Stomach (tissue), 8 donors: ENCODE measurements at regions not wholly inside any gene's neighbourhood (a gene's known extent, or its start where the extent isn't known, plus 50 kb on each side); places are given as distances from the start of the nearest gene placed in this dataset.

Experiments used
- DNase-seq, 2 donors: peaks; one replicate each; pipeline versions ENCODE4 v3.0.0 to v3.0.0-alpha.2; 2013 to 2019
- H3K27ac ChIP-seq, 5 donors: fragments of 200-600 bp in 4 of 5; sonication (generic) in 4 of 5; one replicate each; pipeline ENCODE4 v1.5.1; 2013 to 2019; ENCODE audit warnings: mild to moderate bottlenecking in 1 of 5, moderate library complexity in 1 of 5
- H3K27me3 ChIP-seq, 3 donors: fragments of 200-600 bp; sonication (generic); one replicate each; pipeline ENCODE4 v1.5.1; 2017 to 2019; ENCODE audit warnings: mixed run types in 1 of 3
- H3K36me3 ChIP-seq, 4 donors: fragments of 200-600 bp; sonication (generic); 1 replicate in 3 of 4; 2 replicates in 1 of 4; pipeline ENCODE4 v1.5.1; 2016 to 2019
- H3K4me1 ChIP-seq, 4 donors: fragments of 200-600 bp; sonication (generic); one replicate each; pipeline ENCODE4 v1.5.1; 2016 to 2019
- H3K4me3 ChIP-seq, 4 donors: fragments of 200-600 bp; sonication (generic) in 3 of 4; one replicate each; pipeline ENCODE4 v1.5.1; 2016 to 2019; ENCODE audit warnings: mild to moderate bottlenecking in 1 of 4
- H3K9me3 ChIP-seq, 4 donors: fragments of 200-600 bp; sonication (generic); one replicate each; pipeline ENCODE4 v1.5.1; 2016 to 2019
- CTCF ChIP-seq, 7 experiments: fragments of 450-650 bp in 4 of 7; fragments of 200-600 bp in 3 of 7; sonication (generic) in 3 of 7; IDR thresholded peaks; one replicate each; pipeline ENCODE4 v1.5.1; 2016 to 2019; ENCODE audit warnings: antibody characterized with exemption in 7 of 7, control low read depth in 2 of 7, mild to moderate bottlenecking in 1 of 7
- EP300 ChIP-seq: sonication (generic); formaldehyde crosslinking; IDR thresholded peaks from one replicate; pipeline ENCODE4 v1.6.1; 2017; ENCODE audit warnings: antibody characterized with exemption
- POLR2A ChIP-seq, 4 donors: fragments of 450-650 bp; IDR thresholded peaks; one replicate each; pipeline ENCODE4 v1.6.1; 2016; ENCODE audit warnings: antibody characterized with exemption in 4 of 4, control low read depth in 2 of 4, mild to moderate bottlenecking in 1 of 4, moderate library complexity in 1 of 4
- POLR2AphosphoS5 ChIP-seq, 3 donors: sonication (generic); formaldehyde crosslinking; IDR thresholded peaks; one replicate each; pipeline ENCODE4 v1.6.1; 2016; ENCODE audit warnings: antibody characterized with exemption in 3 of 3
- WGBS, 5 donors: extraction: QIAGEN DNeasy Blood & Tissue Kit in 3 of 5; methylation state at CpG; one replicate each; pipeline versions ENCODE4 v1.1.5 to v1.1.7; 2013 to 2018; 5-methylcytosine and 5-hydroxymethylcytosine counted together
- intact Hi-C: fragments of 100-400 bp; cut with DNase I; formaldehyde crosslinking; loops from one replicate; pipeline ENCODE4 v1.15.1; 2023; ENCODE audit warnings: low total_unique reads
- donor health status: healthy with polysubstance abuse.
- donor health status: Bipolar disorder and iron deficiency.
- donor health status: healthy.

- no peaks in the 10 kb centered on the region for H3K36me3 ChIP-seq
- no peak for DNase-seq
- intact Hi-C loops: no loop called here
- WGBS, 5 donors: 81 to 93% (median 84%) methylated on average over 4 of the region's 4 CpGs
- TF ChIP-seq POLR2A (IDR thresholded peaks at IDR 0.05): no peak
- TF ChIP-seq POLR2AphosphoS5 (IDR thresholded peaks at IDR 0.05): no peak
- TF ChIP-seq EP300: no peak
- no peak for TF ChIP-seq CTCF (IDR thresholded peaks at IDR 0.05)
- no peaks in the 10 kb centered on the region for H3K4me1 ChIP-seq
- H3K9me3 ChIP-seq: no peaks in the 10 kb centered on the region
- H3K4me3 ChIP-seq: no peak overlapping the region
- no peaks in the 10 kb centered on the region for H3K27me3 ChIP-seq
- no peak overlapping the region for H3K27ac ChIP-seq
Measured at GRCh38 chr15:93462690-93463089, 373.7 kb upstream of the RGMA start.

- TF ChIP-seq EP300 (no peak), POLR2AphosphoS5 (IDR thresholded peaks at IDR 0.05) (no peak), CTCF (IDR thresholded peaks at IDR 0.05) (no peak), POLR2A (IDR thresholded peaks at IDR 0.05) (no peak)
- Histone ChIP-seq H3K27ac (no peak overlapping the region), H3K4me3 (no peak overlapping the region)
Measured at GRCh38 chr15:93460717-93461116, 371.7 kb upstream of the RGMA start.

GRCh38 chr15:93459396-93459795 lies 370.4 kb upstream of the RGMA start:
- DNase-seq: no peak
- Histone ChIP-seq H3K4me3 (no peak overlapping the region), H3K4me1 (no peaks in the 10 kb centered on the region), H3K36me3 (no peaks in the 10 kb centered on the region), H3K9me3 (no peaks in the 10 kb centered on the region), H3K27ac (no peak overlapping the region), H3K27me3 (no peaks in the 10 kb centered on the region)
- TF ChIP-seq POLR2AphosphoS5 (IDR thresholded peaks at IDR 0.05): no peak
- no peak for TF ChIP-seq POLR2A (IDR thresholded peaks at IDR 0.05)
- no peak for TF ChIP-seq EP300
- TF ChIP-seq CTCF (IDR thresholded peaks at IDR 0.05): no peak
- intact Hi-C loops: no loop called here
- WGBS, 5 donors: 93 to 100% (median 95%) methylated on average over 3 of the region's 3 CpGs

More at GRCh38 chr15:93460717-93461116, 371.7 kb upstream of the RGMA start:
- no peaks in the 10 kb centered on the region for H3K27me3 ChIP-seq
- no peaks in the 10 kb centered on the region for H3K9me3 ChIP-seq
- intact Hi-C loops: no loop called here
- H3K4me1 ChIP-seq: no peaks in the 10 kb centered on the region
- DNase-seq: no peak
- H3K36me3 ChIP-seq: no peaks in the 10 kb centered on the region

GRCh38 chr15:93458597-93458996 lies 369.6 kb upstream of the RGMA start:
- 65 to 94% (median 77%) methylated on average over 5 of the region's 5 CpGs for WGBS, 5 donors
- Histone ChIP-seq H3K9me3 (no peaks in the 10 kb centered on the region), H3K27ac (no peak overlapping the region), H3K4me1 (no peaks in the 10 kb centered on the region), H3K27me3 (no peaks in the 10 kb centered on the region), H3K4me3 (no peak overlapping the region), H3K36me3 (no peaks in the 10 kb centered on the region)
- no peak for TF ChIP-seq POLR2A (IDR thresholded peaks at IDR 0.05)
- TF ChIP-seq EP300: no peak
- no peak for TF ChIP-seq POLR2AphosphoS5 (IDR thresholded peaks at IDR 0.05)
- no peak for TF ChIP-seq CTCF (IDR thresholded peaks at IDR 0.05)
- intact Hi-C loops: no loop called here
- no peak for DNase-seq
